ENCODE measurements at regions not wholly inside any gene's neighbourhood (a gene's known extent, or its start where the extent isn't known, plus 50 kb on each side); places are given as distances from the start of the nearest gene placed in this dataset.
"Not testable (repeated sequence)": the region's sequence is repeated elsewhere in the genome, so short reads cannot be mapped to it uniquely, and the experiment has no call there.

DNA sequence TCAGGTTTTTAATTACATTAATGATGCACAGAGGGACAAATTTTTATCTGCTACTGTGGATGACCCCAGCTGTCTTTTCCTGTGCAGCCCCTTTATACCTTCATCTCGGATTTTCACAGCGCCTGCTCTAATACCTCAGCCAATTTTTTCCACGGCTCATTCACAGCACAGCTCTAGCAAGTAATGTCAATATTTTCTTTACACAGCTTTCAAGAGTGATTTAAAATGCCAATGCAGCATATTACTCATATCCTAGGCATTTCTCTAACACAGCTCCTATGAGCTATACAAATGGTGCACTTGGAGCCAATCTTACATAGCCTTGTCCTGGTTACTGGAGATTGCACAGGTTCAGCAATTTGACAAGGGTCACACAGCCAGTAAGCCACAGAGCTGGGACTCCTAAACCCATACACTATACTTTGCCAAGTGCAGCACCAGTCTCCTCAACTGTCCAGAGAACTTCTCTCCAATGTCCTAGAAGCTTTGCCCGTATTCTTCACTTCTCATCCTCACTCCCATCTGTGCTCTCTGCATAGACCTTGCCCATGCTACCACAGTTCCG, 661.8 kb downstream of the DTWD2 start:
- Mint-ChIP-seq H3K4me1 (no peaks in the 10 kb centered on the region), H3K4me3 (no peak overlapping the region), H3K27me3 (no peaks in the 10 kb centered on the region), H3K36me3 (ENCODE audit: low read depth) (no peaks in the 10 kb centered on the region), H3K27ac (no peak overlapping the region)
- ATAC-seq, result no peak
- H3K9me3 ChIP-seq (ENCODE audit: control insufficient read depth, low read length, poor library complexity, severe bottlenecking), result no peaks in the 10 kb centered on the region
- no peak for DNase-seq

DNA sequence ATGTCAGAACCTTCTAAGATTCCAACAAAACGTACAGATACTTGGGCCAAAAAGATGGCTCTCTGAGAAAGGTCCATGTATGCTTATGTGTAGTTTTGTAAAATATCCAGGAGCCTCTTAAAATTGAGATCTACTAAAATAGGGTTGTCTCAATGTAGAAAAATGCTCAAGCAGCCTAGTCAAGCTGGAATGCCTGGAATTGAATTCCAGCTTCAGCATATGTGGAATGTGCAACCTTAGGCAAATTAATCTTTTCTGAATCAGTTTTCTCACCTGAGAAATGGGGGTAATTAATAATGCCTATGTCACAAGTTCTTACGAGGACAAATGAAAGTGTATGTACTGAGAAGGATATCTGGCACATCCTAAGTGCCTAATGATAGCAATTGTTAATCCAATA, 662.4 kb downstream of the DTWD2 start:
- Mint-ChIP-seq H3K36me3 (ENCODE audit: low read depth) (no peaks in the 10 kb centered on the region), H3K4me1 (no peaks in the 10 kb centered on the region), H3K27ac (no peak overlapping the region), H3K27me3 (no peaks in the 10 kb centered on the region), H3K4me3 (no peak overlapping the region)
- ATAC-seq, result no peak
- no peaks in the 10 kb centered on the region for H3K9me3 ChIP-seq (ENCODE audit: control insufficient read depth, low read length, poor library complexity, severe bottlenecking)
- no peak for DNase-seq

DNA sequence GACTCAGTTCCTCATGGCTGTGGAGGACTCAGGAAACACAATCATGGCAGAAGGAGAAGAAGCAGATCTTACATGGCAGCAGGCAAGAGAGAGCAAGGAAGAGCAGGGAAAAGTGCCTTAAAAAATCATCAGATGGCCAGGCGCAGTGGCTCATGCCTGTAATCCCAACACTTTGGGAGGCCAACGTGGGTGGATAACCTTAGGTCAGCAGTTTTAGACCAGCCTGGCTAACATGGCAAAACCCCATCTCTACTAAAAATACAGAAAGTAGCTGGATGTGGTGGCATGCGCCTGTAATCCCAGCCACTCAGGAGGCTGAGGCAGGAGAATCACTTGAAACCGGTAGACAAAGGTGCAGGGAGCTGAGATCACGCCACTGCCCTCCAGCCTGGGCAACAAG, 664.6 kb downstream of the DTWD2 start:
- ATAC-seq; H3K27ac Mint-ChIP-seq; H3K36me3 Mint-ChIP-seq (ENCODE audit: low read depth); DNase-seq; H3K27me3 Mint-ChIP-seq; H3K9me3 ChIP-seq (ENCODE audit: control insufficient read depth, low read length, poor library complexity, severe bottlenecking); H3K4me3 Mint-ChIP-seq; H3K4me1 Mint-ChIP-seq: not testable (repeated sequence)

DNA sequence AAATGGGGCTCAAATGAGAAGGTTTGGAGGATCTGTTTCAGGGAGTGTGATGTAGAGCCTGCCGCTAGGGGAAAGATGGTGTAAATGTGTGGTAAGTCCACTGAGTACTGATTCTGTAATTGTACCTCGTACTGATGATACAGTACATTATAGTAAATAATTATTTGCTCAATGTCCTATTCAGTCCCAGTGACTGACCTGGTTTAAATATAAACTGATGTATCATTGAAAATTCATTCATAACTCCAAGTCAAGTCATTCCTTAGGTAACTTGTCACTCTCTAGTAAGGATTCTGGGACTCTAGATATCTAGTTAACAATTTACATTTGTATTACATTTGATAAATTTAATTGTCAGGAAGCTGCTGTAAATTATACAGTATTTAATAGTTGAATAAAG, 667.3 kb downstream of the DTWD2 start:
- ATAC-seq, result no peak
- Mint-ChIP-seq H3K27ac (no peak overlapping the region), H3K4me1 (no peaks in the 10 kb centered on the region), H3K27me3 (no peaks in the 10 kb centered on the region), H3K36me3 (ENCODE audit: low read depth) (no peaks in the 10 kb centered on the region), H3K4me3 (no peak overlapping the region)
- DNase-seq, result no peak
- H3K9me3 ChIP-seq (ENCODE audit: control insufficient read depth, low read length, poor library complexity, severe bottlenecking), result no peaks in the 10 kb centered on the region

DNA sequence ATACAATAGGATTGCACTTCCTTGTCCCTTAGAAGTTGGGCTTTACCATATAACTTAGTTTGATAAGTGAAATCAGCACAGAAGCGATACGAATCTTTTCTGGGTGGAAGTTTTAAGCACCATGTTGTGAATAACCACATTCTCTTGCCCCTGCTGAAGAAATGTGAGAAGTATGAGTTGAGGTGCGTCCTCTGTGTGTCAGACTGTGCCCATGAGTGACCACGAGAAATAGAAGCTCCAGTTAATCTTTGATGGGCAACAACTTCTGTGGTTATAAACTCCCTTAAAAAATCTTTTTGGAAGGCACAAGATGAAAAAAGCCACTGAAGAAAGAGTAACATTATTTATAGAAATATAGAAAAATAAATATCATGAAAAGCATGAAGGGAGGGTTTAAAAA, 668.2 kb downstream of the DTWD2 start:
- ATAC-seq (no peak), DNase-seq (no peak)
- Mint-ChIP-seq H3K4me1 (no peaks in the 10 kb centered on the region), H3K36me3 (ENCODE audit: low read depth) (no peaks in the 10 kb centered on the region), H3K27ac (no peak overlapping the region), H3K4me3 (no peak overlapping the region), H3K27me3 (no peaks in the 10 kb centered on the region)
- H3K9me3 ChIP-seq (ENCODE audit: control insufficient read depth, low read length, poor library complexity, severe bottlenecking), result no peaks in the 10 kb centered on the region

DNA sequence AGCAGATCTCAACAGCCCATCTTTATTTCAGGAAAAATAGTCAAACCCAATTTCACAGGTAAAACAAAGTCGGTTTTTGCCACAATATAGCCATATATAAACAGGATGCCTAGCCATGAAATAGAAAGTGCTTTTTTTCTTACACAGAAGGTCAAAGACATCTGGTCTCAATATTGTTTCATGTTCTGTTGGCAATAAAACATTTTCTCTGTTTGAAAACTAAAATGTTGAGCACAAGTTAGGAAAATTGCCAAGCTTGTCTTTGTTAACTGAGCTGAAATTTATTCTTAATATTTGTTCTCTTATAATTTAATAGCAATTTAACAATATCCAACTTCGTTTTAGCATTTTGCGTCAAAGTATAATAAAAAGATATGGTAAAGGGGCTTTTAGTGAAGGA, 673.4 kb downstream of the DTWD2 start:
- H3K27ac Mint-ChIP-seq, result no peak overlapping the region

DNA sequence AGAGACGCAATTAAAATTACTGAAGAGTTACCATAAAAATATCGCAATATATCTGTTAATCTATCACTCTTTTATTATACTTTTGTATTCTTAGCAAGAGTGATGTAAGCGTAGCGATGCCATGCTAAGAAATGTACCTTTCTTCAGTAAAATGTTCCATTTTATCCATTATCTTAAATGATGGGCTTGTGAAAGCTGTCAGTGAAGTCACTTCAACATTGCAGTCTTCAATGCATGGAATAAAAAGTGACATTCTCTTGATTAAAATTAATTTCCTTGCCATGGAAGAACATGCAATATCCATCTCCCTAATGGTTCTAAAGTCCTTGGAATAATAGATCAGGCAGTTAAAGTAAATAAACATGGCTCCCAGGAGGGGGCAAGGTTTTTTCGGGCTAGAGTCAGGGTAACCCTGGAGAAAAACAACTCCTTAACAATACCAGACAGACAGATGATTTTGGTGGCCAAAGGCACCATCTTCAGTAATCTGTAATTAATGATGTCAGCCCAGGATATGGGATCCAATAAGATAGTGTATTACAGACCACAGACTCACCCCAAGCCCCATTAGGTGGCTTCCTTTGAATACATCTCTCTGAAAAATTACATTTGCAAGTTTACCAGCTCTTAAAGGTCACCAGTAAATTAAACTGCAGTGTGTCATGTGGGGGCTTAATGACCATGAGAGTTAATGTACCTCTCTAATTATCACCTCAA, 677.1 kb downstream of the DTWD2 start:
- no peak overlapping the region for H3K4me3 Mint-ChIP-seq
- no peaks in the 10 kb centered on the region for H3K36me3 Mint-ChIP-seq (ENCODE audit: low read depth)
- no peaks in the 10 kb centered on the region for H3K4me1 Mint-ChIP-seq
- H3K27me3 Mint-ChIP-seq, result no peaks in the 10 kb centered on the region
- no peak for DNase-seq
- no peak for ATAC-seq
- no peak overlapping the region for H3K27ac Mint-ChIP-seq
- peaks cover 3% of the 10 kb centered on the region for H3K9me3 ChIP-seq (ENCODE audit: control insufficient read depth, low read length, poor library complexity, severe bottlenecking)

More for the DNA sequence above, 673.4 kb downstream of the DTWD2 start:
- Mint-ChIP-seq H3K4me3 (no peak overlapping the region), H3K36me3 (ENCODE audit: low read depth) (no peaks in the 10 kb centered on the region), H3K27me3 (no peaks in the 10 kb centered on the region), H3K4me1 (no peaks in the 10 kb centered on the region)
- no peaks in the 10 kb centered on the region for H3K9me3 ChIP-seq (ENCODE audit: control insufficient read depth, low read length, poor library complexity, severe bottlenecking)
- ATAC-seq, result no peak
- no peak for DNase-seq

DNA sequence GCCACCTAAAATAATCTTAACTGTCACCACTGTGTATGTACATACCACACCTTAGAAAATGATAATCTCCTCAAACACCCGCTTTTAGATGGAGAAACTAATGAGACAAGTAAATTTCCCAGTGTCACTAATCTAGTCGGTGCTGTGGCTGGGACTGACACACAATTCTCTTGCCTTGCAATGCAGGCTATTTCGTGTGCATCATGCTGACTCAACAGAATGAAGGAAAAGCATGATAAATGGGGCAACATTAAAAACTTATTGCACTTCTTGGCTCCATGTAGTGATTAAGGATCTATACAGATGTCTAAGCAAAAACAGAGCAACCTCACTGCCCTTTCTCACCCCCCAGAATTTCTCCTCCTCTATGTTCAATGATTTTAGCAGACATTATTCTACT, 677.9 kb downstream of the DTWD2 start:
- ATAC-seq, result no peak
- peaks cover 3% of the 10 kb centered on the region for H3K9me3 ChIP-seq (ENCODE audit: control insufficient read depth, low read length, poor library complexity, severe bottlenecking)
- DNase-seq, result no peak
- H3K4me1 Mint-ChIP-seq, result no peaks in the 10 kb centered on the region
- H3K4me3 Mint-ChIP-seq, result no peak overlapping the region
- H3K27me3 Mint-ChIP-seq, result no peaks in the 10 kb centered on the region
- no peaks in the 10 kb centered on the region for H3K36me3 Mint-ChIP-seq (ENCODE audit: low read depth)
- no peak overlapping the region for H3K27ac Mint-ChIP-seq

DNA sequence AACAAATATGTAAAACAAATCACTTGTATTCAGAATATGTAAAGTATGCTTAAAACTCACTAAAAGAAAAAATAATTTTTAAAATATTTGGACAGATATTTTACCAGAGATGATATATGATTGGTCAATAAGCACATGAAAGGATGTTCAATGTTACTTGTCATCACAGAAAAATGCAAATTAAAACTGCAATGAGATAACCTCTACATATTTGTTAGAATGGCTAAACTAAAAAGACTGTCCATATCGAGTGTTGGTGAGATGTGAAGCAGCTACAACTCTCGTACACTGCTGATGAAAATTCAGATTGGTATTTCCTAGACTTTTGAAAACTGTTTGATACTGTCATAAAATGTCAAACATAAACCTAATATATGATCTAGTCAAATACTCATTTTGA, 685.1 kb downstream of the DTWD2 start:
- peaks cover 3% of the 10 kb centered on the region for H3K9me3 ChIP-seq (ENCODE audit: control insufficient read depth, low read length, poor library complexity, severe bottlenecking)
- ATAC-seq, result no peak
- H3K27ac Mint-ChIP-seq, result no peak overlapping the region
- no peaks in the 10 kb centered on the region for H3K27me3 Mint-ChIP-seq
- H3K36me3 Mint-ChIP-seq (ENCODE audit: low read depth), result no peaks in the 10 kb centered on the region
- no peaks in the 10 kb centered on the region for H3K4me1 Mint-ChIP-seq
- H3K4me3 Mint-ChIP-seq, result no peak overlapping the region
- no peak for DNase-seq

DNA sequence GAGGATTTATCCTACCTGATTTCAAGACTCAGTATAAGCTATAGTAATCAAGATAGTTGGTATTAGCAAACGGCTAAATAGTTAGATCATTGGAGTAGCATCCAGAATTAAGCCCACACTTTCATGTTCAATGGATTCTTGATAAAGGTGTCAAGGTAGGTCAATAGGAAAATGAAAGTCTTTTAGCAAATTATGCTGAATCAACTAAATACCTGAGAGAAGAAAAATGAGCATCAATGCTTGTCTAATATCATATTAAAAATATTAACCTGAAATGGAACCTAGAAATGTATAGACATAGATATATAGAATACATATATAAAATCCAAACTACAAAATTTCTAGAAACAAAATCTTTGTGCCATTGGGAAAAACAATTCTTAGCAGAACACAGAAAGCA, 685.6 kb downstream of the DTWD2 start:
- no peaks in the 10 kb centered on the region for H3K9me3 ChIP-seq (ENCODE audit: control insufficient read depth, low read length, poor library complexity, severe bottlenecking)
- Mint-ChIP-seq H3K27me3 (no peaks in the 10 kb centered on the region), H3K4me3 (no peak overlapping the region), H3K4me1 (no peaks in the 10 kb centered on the region), H3K27ac (no peak overlapping the region), H3K36me3 (ENCODE audit: low read depth) (no peaks in the 10 kb centered on the region)
- ATAC-seq (no peak), DNase-seq (no peak)

DNA sequence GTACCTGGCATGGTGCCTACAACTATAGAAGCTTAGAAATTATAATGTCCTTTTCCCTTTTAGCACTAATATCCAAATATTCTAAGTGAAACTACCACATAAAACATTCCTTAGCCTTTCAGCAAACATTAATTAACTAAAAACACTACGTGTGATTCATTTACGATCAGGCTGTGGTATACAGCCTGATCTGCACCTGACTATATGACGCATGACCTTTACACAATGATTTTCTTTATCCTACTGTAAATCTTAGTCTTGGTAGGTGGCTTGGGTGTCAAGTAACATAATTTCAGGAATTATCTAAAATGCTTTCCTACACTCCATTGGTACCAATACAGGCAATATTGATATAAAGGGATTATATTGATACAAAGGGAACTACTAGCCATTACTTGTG, 686.7 kb downstream of the DTWD2 start:
- no peak overlapping the region for H3K27ac Mint-ChIP-seq
- ATAC-seq, result no peak
- no peaks in the 10 kb centered on the region for H3K4me1 Mint-ChIP-seq
- H3K4me3 Mint-ChIP-seq, result no peak overlapping the region
- H3K36me3 Mint-ChIP-seq (ENCODE audit: low read depth), result no peaks in the 10 kb centered on the region
- no peaks in the 10 kb centered on the region for H3K27me3 Mint-ChIP-seq
- no peak for DNase-seq
- no peaks in the 10 kb centered on the region for H3K9me3 ChIP-seq (ENCODE audit: control insufficient read depth, low read length, poor library complexity, severe bottlenecking)

DNA sequence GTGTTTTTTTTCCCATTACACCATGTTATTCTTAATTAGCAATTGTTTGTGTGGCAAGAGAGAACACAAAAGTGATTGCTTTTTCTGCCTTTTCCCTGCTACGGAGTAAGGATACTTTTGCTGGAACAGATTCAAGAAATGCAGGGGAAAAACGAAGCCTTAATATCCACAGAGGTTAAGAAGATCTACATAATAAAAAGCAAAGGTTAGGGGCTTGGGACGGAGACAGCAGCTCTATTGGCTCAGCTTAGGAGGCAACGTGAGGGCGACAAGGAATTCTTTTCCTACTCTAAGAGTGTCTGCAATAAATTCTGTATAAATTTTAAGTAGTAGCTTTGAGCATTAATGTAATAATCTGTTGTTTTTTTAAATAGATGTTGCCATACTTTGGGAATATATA, 693.3 kb downstream of the DTWD2 start:
- Mint-ChIP-seq H3K27ac (no peak overlapping the region), H3K4me3 (no peak overlapping the region), H3K4me1 (no peaks in the 10 kb centered on the region), H3K36me3 (ENCODE audit: low read depth) (no peaks in the 10 kb centered on the region), H3K27me3 (no peaks in the 10 kb centered on the region)
- ATAC-seq (no peak), DNase-seq (no peak)
- H3K9me3 ChIP-seq (ENCODE audit: control insufficient read depth, low read length, poor library complexity, severe bottlenecking), result no peaks in the 10 kb centered on the region

DNA sequence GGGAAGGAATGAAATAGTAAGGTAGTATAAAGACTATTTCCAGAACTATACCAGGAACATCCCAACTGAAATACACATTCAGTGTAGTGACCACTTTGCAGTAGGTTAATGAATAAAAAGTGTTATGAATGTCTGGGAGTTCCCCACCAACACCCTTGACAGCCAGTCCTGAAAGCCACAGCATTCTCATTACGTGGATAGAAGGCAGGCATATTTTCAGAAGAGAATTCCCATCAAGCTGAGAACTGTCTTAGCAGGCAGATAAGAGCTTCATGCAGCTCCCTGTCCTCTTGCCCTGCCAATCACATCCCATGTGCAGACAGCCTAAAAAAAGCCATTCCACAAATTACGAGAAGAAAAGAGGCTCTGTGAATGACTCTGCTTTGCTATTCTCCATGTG, 695.0 kb downstream of the DTWD2 start:
- no peaks in the 10 kb centered on the region for H3K4me1 Mint-ChIP-seq
- no peaks in the 10 kb centered on the region for H3K36me3 Mint-ChIP-seq (ENCODE audit: low read depth)
- H3K27ac Mint-ChIP-seq, result no peak overlapping the region
- H3K9me3 ChIP-seq (ENCODE audit: control insufficient read depth, low read length, poor library complexity, severe bottlenecking), result no peaks in the 10 kb centered on the region
- DNase-seq (no peak), ATAC-seq (no peak)
- no peak overlapping the region for H3K4me3 Mint-ChIP-seq
- no peaks in the 10 kb centered on the region for H3K27me3 Mint-ChIP-seq

DNA sequence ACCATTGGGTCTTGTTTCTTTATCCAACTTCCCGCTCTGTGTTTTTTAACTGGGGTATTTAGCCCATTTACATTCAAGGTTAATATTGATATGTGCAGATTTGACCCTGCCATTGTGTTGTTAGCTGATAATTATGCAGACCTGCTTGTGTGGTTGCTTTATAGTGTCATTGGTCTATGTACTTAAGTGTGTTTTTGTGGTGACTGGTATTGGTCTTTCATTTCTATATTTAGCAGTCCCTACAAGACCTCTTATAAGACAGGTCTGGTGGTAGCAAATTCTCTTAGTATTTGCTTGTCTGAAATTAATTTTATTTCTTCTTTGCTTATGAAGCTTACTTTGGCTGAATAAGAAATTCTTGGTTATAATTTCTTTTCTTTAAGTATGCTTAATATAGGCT, 698.1 kb downstream of the DTWD2 start:
- Mint-ChIP-seq H3K27me3 (no peaks in the 10 kb centered on the region), H3K4me1 (no peaks in the 10 kb centered on the region), H3K4me3 (no peak overlapping the region), H3K36me3 (ENCODE audit: low read depth) (no peaks in the 10 kb centered on the region), H3K27ac (no peak overlapping the region)
- no peaks in the 10 kb centered on the region for H3K9me3 ChIP-seq (ENCODE audit: control insufficient read depth, low read length, poor library complexity, severe bottlenecking)
- DNase-seq (no peak), ATAC-seq (no peak)

Measured in T-helper 17 cell (primary cell).